ENCODE measurements at regions not wholly inside any gene's neighbourhood (a gene's known extent, or its start where the extent isn't known, plus 50 kb on each side); places are given as distances from the start of the nearest gene placed in this dataset.

GRCh38 chr7:35362341-35362740, 108.4 kb upstream of the TBX20 start:
- Histone ChIP-seq H4K20me1 (no peaks in the 10 kb centered on the region), H3K27me3 (no peaks in the 10 kb centered on the region), H3K27ac (no peak overlapping the region)

GRCh38 chr7:35359423-35359822, 105.5 kb upstream of the TBX20 start:
- no peak for TF ChIP-seq Cebpa-rat (IDR thresholded peaks at IDR 0.05)
- no peaks in the 10 kb centered on the region for H4K20me1 ChIP-seq
- no peak overlapping the region for H3K4me3 ChIP-seq
- no peak overlapping the region for H3K4me2 ChIP-seq
- no peaks in the 10 kb centered on the region for H3K36me3 ChIP-seq
- no peaks in the 10 kb centered on the region for H3K4me1 ChIP-seq
- 0 out of 2 replicates have a peak, but pooled peaks cover 4% of the 10 kb centered on the region for H3K9me3 ChIP-seq
- no peak overlapping the region for H3K9ac ChIP-seq
- no peaks in the 10 kb centered on the region for H3K27me3 ChIP-seq
- no peak overlapping the region for H3K27ac ChIP-seq

More at GRCh38 chr7:35362341-35362740, 108.4 kb upstream of the TBX20 start:
- Histone ChIP-seq H3K4me2 (no peak overlapping the region), H3K36me3 (no peaks in the 10 kb centered on the region), H3K9me3 (0 out of 2 replicates have a peak, but pooled peaks cover 4% of the 10 kb centered on the region), H3K4me3 (no peak overlapping the region), H3K9ac (no peak overlapping the region), H3K4me1 (no peaks in the 10 kb centered on the region)
- TF ChIP-seq Cebpa-rat (IDR thresholded peaks at IDR 0.05) = no peak

GRCh38 chr7:35356495-35356894, 102.6 kb upstream of the TBX20 start:
- Histone ChIP-seq H3K27me3 (no peaks in the 10 kb centered on the region), H3K4me3 (no peak overlapping the region), H3K4me2 (no peak overlapping the region), H3K9ac (no peak overlapping the region), H3K36me3 (no peaks in the 10 kb centered on the region), H3K27ac (no peak overlapping the region), H4K20me1 (no peaks in the 10 kb centered on the region), H3K4me1 (no peaks in the 10 kb centered on the region), H3K9me3 (no peaks in the 10 kb centered on the region)
- no peak for TF ChIP-seq Cebpa-rat (IDR thresholded peaks at IDR 0.05)

- Histone ChIP-seq H3K36me3 (no peaks in the 10 kb centered on the region), H3K9ac (no peak overlapping the region)
- no peak for TF ChIP-seq Cebpa-rat (IDR thresholded peaks at IDR 0.05)
Observed at GRCh38 chr7:35355911-35356310, 102.0 kb upstream of the TBX20 start.

GRCh38 chr7:35355199-35355598, 101.3 kb upstream of the TBX20 start:
- H3K27ac ChIP-seq = no peak overlapping the region
- no peak overlapping the region for H3K4me2 ChIP-seq
- H3K4me3 ChIP-seq = no peak overlapping the region
- no peaks in the 10 kb centered on the region for H3K9me3 ChIP-seq
- no peaks in the 10 kb centered on the region for H3K4me1 ChIP-seq
- no peaks in the 10 kb centered on the region for H3K36me3 ChIP-seq
- H4K20me1 ChIP-seq = no peaks in the 10 kb centered on the region
- TF ChIP-seq Cebpa-rat (IDR thresholded peaks at IDR 0.05) = no peak
- H3K27me3 ChIP-seq = no peaks in the 10 kb centered on the region
- no peak overlapping the region for H3K9ac ChIP-seq

More at GRCh38 chr7:35355911-35356310, 102.0 kb upstream of the TBX20 start:
- Histone ChIP-seq H3K27ac (no peak overlapping the region), H4K20me1 (no peaks in the 10 kb centered on the region), H3K27me3 (no peaks in the 10 kb centered on the region), H3K4me2 (no peak overlapping the region), H3K4me3 (no peak overlapping the region), H3K9me3 (no peaks in the 10 kb centered on the region), H3K4me1 (no peaks in the 10 kb centered on the region)

GRCh38 chr7:35353481-35353880, 99.6 kb upstream of the TBX20 start:
- Histone ChIP-seq H3K4me1 (no peaks in the 10 kb centered on the region), H4K20me1 (no peaks in the 10 kb centered on the region), H3K27me3 (no peaks in the 10 kb centered on the region), H3K9me3 (no peaks in the 10 kb centered on the region), H3K4me2 (no peak overlapping the region), H3K9ac (no peak overlapping the region), H3K36me3 (no peaks in the 10 kb centered on the region), H3K27ac (no peak overlapping the region), H3K4me3 (no peak overlapping the region)
- TF ChIP-seq Cebpa-rat (IDR thresholded peaks at IDR 0.05) = no peak

- H3K27me3 ChIP-seq = no peaks in the 10 kb centered on the region
- H3K9ac ChIP-seq = no peak overlapping the region
- no peaks in the 10 kb centered on the region for H3K36me3 ChIP-seq
- no peak overlapping the region for H3K4me2 ChIP-seq
- no peaks in the 10 kb centered on the region for H4K20me1 ChIP-seq
- no peak overlapping the region for H3K4me3 ChIP-seq
- H3K9me3 ChIP-seq = no peaks in the 10 kb centered on the region
- 0 out of 2 replicates have a peak, but pooled peaks cover 5% of the 10 kb centered on the region for H3K4me1 ChIP-seq
- no peak for TF ChIP-seq Cebpa-rat (IDR thresholded peaks at IDR 0.05)
- H3K27ac ChIP-seq = no peak overlapping the region
Observed at GRCh38 chr7:35351466-35351865, 97.6 kb upstream of the TBX20 start.

GRCh38 chr7:35348611-35349400, 94.9 kb upstream of the TBX20 start:
- Histone ChIP-seq H3K4me3 (no peak overlapping the region), H3K36me3 (no peaks in the 10 kb centered on the region), H3K4me1 (0 out of 2 replicates have a peak, but pooled peaks cover 5% of the 10 kb centered on the region), H3K4me2 (no peak overlapping the region), H3K27ac (no peak overlapping the region), H3K27me3 (no peaks in the 10 kb centered on the region), H3K9ac (no peak overlapping the region), H3K9me3 (no peaks in the 10 kb centered on the region), H4K20me1 (no peaks in the 10 kb centered on the region)
- no peak for TF ChIP-seq Cebpa-rat (IDR thresholded peaks at IDR 0.05)

- no peak for TF ChIP-seq Cebpa-rat (IDR thresholded peaks at IDR 0.05)
- Histone ChIP-seq H3K36me3 (no peaks in the 10 kb centered on the region), H3K9me3 (no peaks in the 10 kb centered on the region), H3K4me3 (no peak overlapping the region), H3K27ac (no peak overlapping the region), H4K20me1 (no peaks in the 10 kb centered on the region), H3K4me2 (no peak overlapping the region), H3K4me1 (peaks cover 8% of the 10 kb centered on the region), H3K27me3 (no peaks in the 10 kb centered on the region), H3K9ac (no peak overlapping the region)
Observed at GRCh38 chr7:35342786-35343185, 88.9 kb upstream of the TBX20 start.

GRCh38 chr7:35339811-35340210, 85.9 kb upstream of the TBX20 start:
- H3K4me2 ChIP-seq = no peak overlapping the region
- H3K9ac ChIP-seq = no peak overlapping the region
- no peaks in the 10 kb centered on the region for H3K9me3 ChIP-seq
- no peaks in the 10 kb centered on the region for H3K27me3 ChIP-seq
- no peaks in the 10 kb centered on the region for H3K36me3 ChIP-seq
- TF ChIP-seq Cebpa-rat (IDR thresholded peaks at IDR 0.05) = no peak
- no peak overlapping the region for H3K4me3 ChIP-seq
- no peak overlapping the region for H3K27ac ChIP-seq
- H4K20me1 ChIP-seq = no peaks in the 10 kb centered on the region
- peaks cover 7% of the 10 kb centered on the region for H3K4me1 ChIP-seq

All from BLaER1 (cell line).